CD4-positive, alpha-beta T cell (primary cell): ENCODE measurements at regions not wholly inside any gene's neighbourhood (a gene's known extent, or its start where the extent isn't known, plus 50 kb on each side); places are given as distances from the start of the nearest gene placed in this dataset.

Experiments
- ATAC-seq: fragments of 200-7000 bp; cut with Tn5 transposase; one replicate; pipeline ENCODE4 v1.10.0; 2022; ENCODE audit warnings: mild to moderate bottlenecking; ENCODE audit not compliant: poor library complexity
- CTCF ChIA-PET: fragments of 350-600 bp; sonication (Branson Sonifier 250); formaldehyde crosslinking; loops from one replicate; lab custom pipeline; 2021; ENCODE audit warnings: antibody characterized with exemption, inconsistent platforms; lab: Charles Lee
- POLR2A ChIA-PET: fragments of 350-600 bp; sonication (Branson Sonifier 250); formaldehyde crosslinking; loops from one replicate; lab custom pipeline; 2021; ENCODE audit warnings: antibody characterized with exemption, inconsistent platforms; lab: Charles Lee
- DNase-seq, 14 experiments: peaks; one replicate each; pipeline ENCODE4 v3.0.0-alpha.2; 2013 to 2020; ENCODE audit warnings: mixed read lengths in 2 of 14
- H3K27ac ChIP-seq, 2 donors: one replicate each; pipeline versions ENCODE4 v1.5.1 to v1.7.0; 2013; ENCODE audit warnings: low read length in 2 of 2, low read depth in 1 of 2, mild to moderate bottlenecking in 1 of 2
- H3K27me3 ChIP-seq, 2 experiments: 1 replicate in 1 of 2; 2 replicates in 1 of 2; pipeline versions ENCODE4 v1.6.1 to v1.7.0; 2013; ENCODE audit warnings: low read length in 2 of 2, control low read depth in 1 of 2, mild to moderate bottlenecking in 1 of 2, moderate library complexity in 1 of 2; ENCODE audit not compliant: insufficient read depth in 2 of 2, control insufficient read depth in 1 of 2
- H3K36me3 ChIP-seq: one replicate; pipeline ENCODE4 v1.6.1; 2013; ENCODE audit warnings: low read length, control low read depth; ENCODE audit not compliant: insufficient read depth
- H3K4me1 ChIP-seq: one replicate; pipeline ENCODE4 v1.6.1; 2013; ENCODE audit warnings: low read length, control low read depth; ENCODE audit not compliant: insufficient read depth
- H3K4me3 ChIP-seq: one replicate; pipeline ENCODE4 v1.5.1; 2013; ENCODE audit warnings: mild to moderate bottlenecking, low read length, moderate library complexity
- H3K9me3 ChIP-seq, 2 experiments: 1 replicate in 1 of 2; 2 replicates in 1 of 2; pipeline versions ENCODE4 v1.6.1 to v1.7.0; 2013; ENCODE audit warnings: low read length in 2 of 2, mild to moderate bottlenecking in 2 of 2, control low read depth in 1 of 2, moderate library complexity in 1 of 2; ENCODE audit not compliant: control insufficient read depth in 1 of 2, insufficient read depth in 1 of 2
- H3K27ac Mint-ChIP-seq: one replicate; pipeline ENCODE4 v1.8.0; 2020; ENCODE audit warnings: mixed read lengths
- H3K27me3 Mint-ChIP-seq: one replicate; pipeline ENCODE4 v1.8.0; 2021; ENCODE audit warnings: mixed read lengths
- H3K36me3 Mint-ChIP-seq: one replicate; pipeline ENCODE4 v1.8.0; 2021; ENCODE audit warnings: low read depth, mixed read lengths
- H3K4me1 Mint-ChIP-seq: one replicate; pipeline ENCODE4 v1.8.0; 2021; ENCODE audit warnings: low read depth, mixed read lengths
- H3K4me3 Mint-ChIP-seq: one replicate; pipeline ENCODE4 v1.8.0; 2020; ENCODE audit warnings: mild to moderate bottlenecking, mixed read lengths
- H3K9me3 Mint-ChIP-seq: one replicate; pipeline ENCODE4 v1.8.0; 2020; ENCODE audit warnings: mixed read lengths
- intact Hi-C, 2 experiments: fragments of 100-400 bp; cut with DNase I in 1 of 2; cut with micrococcal nuclease in 1 of 2; formaldehyde crosslinking; loops; one replicate each; pipeline versions ENCODE4 v1.15.1 to v1.9.0; 2023 to 2025; cut with DNase I, micrococcal nuclease
- TF ChIP-seq, protein P1 (sequence below): fragments of 200-600 bp; IDR thresholded peaks from one replicate; pipeline ENCODE4 v1.8.0; 2022; ENCODE audit warnings: antibody characterized with exemption, mild to moderate bottlenecking

DNA sequence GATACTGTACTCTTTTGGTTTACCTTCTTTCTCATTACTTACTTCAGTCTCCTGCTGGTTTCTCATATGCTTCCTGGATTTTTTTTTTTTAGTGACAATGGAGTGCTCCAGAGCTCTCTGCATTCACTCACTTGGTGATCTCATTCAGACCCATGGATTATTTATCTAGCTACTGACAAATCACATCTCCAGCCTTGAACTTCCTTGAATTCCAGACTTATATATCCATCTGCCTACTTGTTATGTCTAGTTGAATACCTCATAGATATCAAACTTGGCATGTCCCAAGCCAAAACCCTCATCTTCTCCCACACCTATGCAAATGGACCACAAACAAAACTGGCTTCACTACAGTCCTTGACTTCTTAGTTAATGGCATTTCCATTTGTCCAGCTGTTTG, 234.7 kb upstream of the ZPLD1 start:
- CTCF ChIA-PET, result no interaction called here
- Histone ChIP-seq H3K27me3 (no peaks in the 10 kb centered on the region), H3K36me3 (no peaks in the 10 kb centered on the region), H3K27ac (no peak overlapping the region), H3K9me3 (no peaks in the 10 kb centered on the region), H3K4me1 (no peaks in the 10 kb centered on the region), H3K4me3 (no peak overlapping the region)
- TF ChIP-seq, protein P1, sequence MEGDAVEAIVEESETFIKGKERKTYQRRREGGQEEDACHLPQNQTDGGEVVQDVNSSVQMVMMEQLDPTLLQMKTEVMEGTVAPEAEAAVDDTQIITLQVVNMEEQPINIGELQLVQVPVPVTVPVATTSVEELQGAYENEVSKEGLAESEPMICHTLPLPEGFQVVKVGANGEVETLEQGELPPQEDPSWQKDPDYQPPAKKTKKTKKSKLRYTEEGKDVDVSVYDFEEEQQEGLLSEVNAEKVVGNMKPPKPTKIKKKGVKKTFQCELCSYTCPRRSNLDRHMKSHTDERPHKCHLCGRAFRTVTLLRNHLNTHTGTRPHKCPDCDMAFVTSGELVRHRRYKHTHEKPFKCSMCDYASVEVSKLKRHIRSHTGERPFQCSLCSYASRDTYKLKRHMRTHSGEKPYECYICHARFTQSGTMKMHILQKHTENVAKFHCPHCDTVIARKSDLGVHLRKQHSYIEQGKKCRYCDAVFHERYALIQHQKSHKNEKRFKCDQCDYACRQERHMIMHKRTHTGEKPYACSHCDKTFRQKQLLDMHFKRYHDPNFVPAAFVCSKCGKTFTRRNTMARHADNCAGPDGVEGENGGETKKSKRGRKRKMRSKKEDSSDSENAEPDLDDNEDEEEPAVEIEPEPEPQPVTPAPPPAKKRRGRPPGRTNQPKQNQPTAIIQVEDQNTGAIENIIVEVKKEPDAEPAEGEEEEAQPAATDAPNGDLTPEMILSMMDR, result no peak
- Mint-ChIP-seq H3K27ac (no peak overlapping the region), H3K9me3 (no peaks in the 10 kb centered on the region), H3K36me3 (no peaks in the 10 kb centered on the region), H3K4me1 (no peaks in the 10 kb centered on the region), H3K4me3 (no peak overlapping the region), H3K27me3 (no peaks in the 10 kb centered on the region)
- POLR2A ChIA-PET, result no interaction called here
- intact Hi-C loops, result no loop called here
- no peak for ATAC-seq
- no peak for DNase-seq

DNA sequence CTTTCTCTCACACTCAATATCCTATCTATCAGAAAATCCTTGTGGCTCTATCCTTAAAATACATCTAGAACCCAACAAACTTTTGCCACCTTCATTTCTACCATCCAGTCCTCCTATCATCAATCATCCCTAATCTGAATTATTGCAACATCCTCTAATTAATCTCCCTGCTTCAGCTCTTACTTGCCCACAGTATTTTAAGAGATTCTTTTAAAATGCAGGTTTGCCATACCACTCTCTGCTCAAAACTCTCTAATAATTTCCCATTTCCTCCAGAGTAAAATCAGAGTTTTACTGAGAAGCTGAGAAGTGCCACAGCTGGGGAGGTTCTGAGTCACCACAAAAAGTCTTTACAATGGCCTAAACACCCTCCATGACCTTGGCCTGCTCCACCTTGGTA, 234.3 kb upstream of the ZPLD1 start:
- no peak overlapping the region for H3K27ac ChIP-seq
- no peaks in the 10 kb centered on the region for H3K9me3 Mint-ChIP-seq
- no peaks in the 10 kb centered on the region for H3K36me3 Mint-ChIP-seq
- CTCF ChIA-PET, result no interaction called here
- no peak overlapping the region for H3K27ac Mint-ChIP-seq
- TF ChIP-seq, protein P1, result no peak
- H3K27me3 ChIP-seq, result no peaks in the 10 kb centered on the region
- H3K27me3 Mint-ChIP-seq, result no peaks in the 10 kb centered on the region
- no peak for DNase-seq
- H3K9me3 ChIP-seq, result no peaks in the 10 kb centered on the region
- no peaks in the 10 kb centered on the region for H3K36me3 ChIP-seq
- no peaks in the 10 kb centered on the region for H3K4me1 Mint-ChIP-seq
- no peaks in the 10 kb centered on the region for H3K4me1 ChIP-seq
- no peak overlapping the region for H3K4me3 ChIP-seq
- H3K4me3 Mint-ChIP-seq, result no peak overlapping the region
- intact Hi-C loops, result no loop called here
- ATAC-seq, result no peak
- POLR2A ChIA-PET, result no interaction called here

DNA sequence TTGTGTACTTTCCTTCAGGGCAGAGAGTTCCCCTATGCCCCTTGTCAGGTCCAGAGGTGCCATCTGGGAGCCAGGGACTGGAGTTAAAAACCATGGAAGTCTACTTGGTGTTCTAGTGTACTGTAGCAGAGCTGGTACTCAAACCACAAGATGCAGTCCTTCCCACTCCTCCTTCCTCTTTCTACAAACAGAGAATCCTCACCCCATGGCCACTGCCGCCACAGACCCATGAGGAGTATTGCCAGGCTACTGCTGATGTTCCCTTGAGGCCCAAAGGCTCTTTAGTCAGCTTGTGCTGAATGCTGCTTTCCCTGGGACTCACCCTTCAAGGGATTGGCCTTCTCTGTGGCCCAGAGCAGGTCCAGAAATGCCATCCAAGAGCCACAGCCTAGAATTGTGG, 229.2 kb upstream of the ZPLD1 start:
- Histone ChIP-seq H3K27me3 (no peaks in the 10 kb centered on the region), H3K27ac (no peak overlapping the region), H3K4me1 (no peaks in the 10 kb centered on the region), H3K36me3 (no peaks in the 10 kb centered on the region), H3K4me3 (no peak overlapping the region), H3K9me3 (no peaks in the 10 kb centered on the region)
- CTCF ChIA-PET, result no interaction called here
- H3K4me3 Mint-ChIP-seq, result no peak overlapping the region
- H3K9me3 Mint-ChIP-seq, result no peaks in the 10 kb centered on the region
- H3K4me1 Mint-ChIP-seq, result no peaks in the 10 kb centered on the region
- DNase-seq (no peak), ATAC-seq (no peak)
- intact Hi-C loops, result no loop called here
- POLR2A ChIA-PET, result no interaction called here
- H3K27ac Mint-ChIP-seq, result no peak overlapping the region
- no peaks in the 10 kb centered on the region for H3K27me3 Mint-ChIP-seq
- H3K36me3 Mint-ChIP-seq, result no peaks in the 10 kb centered on the region
- TF ChIP-seq, protein P1, result no peak
